ENCODE measurements at regions not wholly inside any gene's neighbourhood (a gene's known extent, or its start where the extent isn't known, plus 50 kb on each side); places are given as distances from the start of the nearest gene placed in this dataset.
"Not testable (repeated sequence)": the region's sequence is repeated elsewhere in the genome, so short reads cannot be mapped to it uniquely, and the experiment has no call there.

- CTCF ChIA-PET, result no interaction called here
- H3K27me3 Mint-ChIP-seq, result peaks cover 3% of the 10 kb centered on the region
- H3K36me3 Mint-ChIP-seq (ENCODE audit: low read depth), result no peaks in the 10 kb centered on the region
- no peak overlapping the region for H3K27ac Mint-ChIP-seq
- no peak overlapping the region for H3K4me3 Mint-ChIP-seq
- H3K4me1 Mint-ChIP-seq, result no peaks in the 10 kb centered on the region
- no peaks in the 10 kb centered on the region for H3K9me3 Mint-ChIP-seq
- no peak for DNase-seq
- POLR2A ChIA-PET, result no interaction called here
These were observed 481.8 kb downstream of the BRD1 start for GRCh38 chr22:49345896-49346295.

GRCh38 chr22:49344656-49345055 lies 483.0 kb downstream of the BRD1 start:
- ChIA-PET POLR2A (no interaction called here), CTCF (no interaction called here)
- H3K4me3 Mint-ChIP-seq, result no peak overlapping the region
- no peak for DNase-seq
- H3K4me1 Mint-ChIP-seq, result no peaks in the 10 kb centered on the region
- H3K36me3 Mint-ChIP-seq (ENCODE audit: low read depth), result no peaks in the 10 kb centered on the region
- H3K9me3 Mint-ChIP-seq, result no peaks in the 10 kb centered on the region
- no peak overlapping the region for H3K27ac Mint-ChIP-seq
- peaks cover 3% of the 10 kb centered on the region for H3K27me3 Mint-ChIP-seq

GRCh38 chr22:49344161-49344560 lies 483.5 kb downstream of the BRD1 start:
- Mint-ChIP-seq H3K4me3 (no peak overlapping the region), H3K4me1 (no peaks in the 10 kb centered on the region), H3K27ac (no peak overlapping the region), H3K36me3 (ENCODE audit: low read depth) (no peaks in the 10 kb centered on the region), H3K27me3 (peaks cover 5% of the 10 kb centered on the region), H3K9me3 (no peaks in the 10 kb centered on the region)
- POLR2A ChIA-PET, result no interaction called here
- DNase-seq, result no peak
- CTCF ChIA-PET, result no interaction called here

- Mint-ChIP-seq H3K27me3 (peaks cover 5% of the 10 kb centered on the region), H3K36me3 (ENCODE audit: low read depth) (no peaks in the 10 kb centered on the region), H3K9me3 (no peaks in the 10 kb centered on the region), H3K27ac (no peak overlapping the region), H3K4me1 (no peaks in the 10 kb centered on the region), H3K4me3 (no peak overlapping the region)
- ChIA-PET POLR2A (no interaction called here), CTCF (no interaction called here)
- DNase-seq, result no peak
These were observed 487.3 kb downstream of the BRD1 start for GRCh38 chr22:49340406-49340805.

- H3K4me3 Mint-ChIP-seq, result not testable (repeated sequence)
These were observed 491.2 kb downstream of the BRD1 start for GRCh38 chr22:49336483-49336882.

GRCh38 chr22:49334976-49335375 lies 492.7 kb downstream of the BRD1 start:
- DNase-seq, result no peak
- Mint-ChIP-seq H3K9me3 (no peaks in the 10 kb centered on the region), H3K4me1 (no peaks in the 10 kb centered on the region), H3K27me3 (peaks cover 3% of the 10 kb centered on the region), H3K36me3 (ENCODE audit: low read depth) (no peaks in the 10 kb centered on the region), H3K27ac (no peak overlapping the region), H3K4me3 (no peak overlapping the region)
- POLR2A ChIA-PET, result no interaction called here
- CTCF ChIA-PET, result no interaction called here

More at GRCh38 chr22:49336483-49336882, 491.2 kb downstream of the BRD1 start:
- H3K4me1 Mint-ChIP-seq; H3K9me3 Mint-ChIP-seq; H3K36me3 Mint-ChIP-seq (ENCODE audit: low read depth); POLR2A ChIA-PET; DNase-seq; CTCF ChIA-PET; H3K27me3 Mint-ChIP-seq; H3K27ac Mint-ChIP-seq: not testable (repeated sequence)

- ChIA-PET CTCF (interaction anchor here (0.7 kb wide), 1 partner anchor 166 kb away, joined by 3 read pairs; no protein-coding TSS in a partner anchor), POLR2A (no interaction called here)
- Mint-ChIP-seq H3K27me3 (peaks cover under 1% of the 10 kb centered on the region), H3K4me1 (no peaks in the 10 kb centered on the region), H3K36me3 (ENCODE audit: low read depth) (no peaks in the 10 kb centered on the region), H3K9me3 (no peaks in the 10 kb centered on the region), H3K4me3 (no peak overlapping the region), H3K27ac (no peak overlapping the region)
- no peak for DNase-seq
These were observed 493.3 kb downstream of the BRD1 start for GRCh38 chr22:49334449-49334789.

- CTCF ChIA-PET, result no interaction called here
- Mint-ChIP-seq H3K36me3 (ENCODE audit: low read depth) (no peaks in the 10 kb centered on the region), H3K4me3 (no peak overlapping the region), H3K27ac (no peak overlapping the region), H3K4me1 (no peaks in the 10 kb centered on the region), H3K9me3 (no peaks in the 10 kb centered on the region), H3K27me3 (no peaks in the 10 kb centered on the region)
- POLR2A ChIA-PET, result interaction anchor here (0.6 kb wide), 1 partner anchor 1335 kb away, joined by 3 read pairs; no protein-coding TSS in a partner anchor
- DNase-seq, result no peak
These were observed 494.5 kb downstream of the BRD1 start for GRCh38 chr22:49333206-49333605.

- no peaks in the 10 kb centered on the region for H3K27me3 Mint-ChIP-seq
These were observed 495.0 kb downstream of the BRD1 start for GRCh38 chr22:49332691-49333090.

GRCh38 chr22:49331878-49332277 lies 495.8 kb downstream of the BRD1 start:
- Mint-ChIP-seq H3K4me3 (no peak overlapping the region), H3K4me1 (no peaks in the 10 kb centered on the region), H3K27me3 (no peaks in the 10 kb centered on the region)

More at GRCh38 chr22:49332691-49333090, 495.0 kb downstream of the BRD1 start:
- H3K4me3 Mint-ChIP-seq, result no peak overlapping the region
- H3K4me1 Mint-ChIP-seq, result no peaks in the 10 kb centered on the region
- CTCF ChIA-PET, result no interaction called here
- H3K27ac Mint-ChIP-seq, result no peak overlapping the region
- DNase-seq, result no peak
- POLR2A ChIA-PET, result no interaction called here
- no peaks in the 10 kb centered on the region for H3K9me3 Mint-ChIP-seq
- H3K36me3 Mint-ChIP-seq (ENCODE audit: low read depth), result no peaks in the 10 kb centered on the region

GRCh38 chr22:49331223-49331815 lies 496.4 kb downstream of the BRD1 start:
- no peaks in the 10 kb centered on the region for H3K9me3 Mint-ChIP-seq
- no peak for DNase-seq
- H3K27me3 Mint-ChIP-seq, result no peaks in the 10 kb centered on the region
- H3K4me3 Mint-ChIP-seq, result no peak overlapping the region
- H3K4me1 Mint-ChIP-seq, result no peaks in the 10 kb centered on the region
- no peaks in the 10 kb centered on the region for H3K36me3 Mint-ChIP-seq (ENCODE audit: low read depth)
- H3K27ac Mint-ChIP-seq, result no peak overlapping the region
- ChIA-PET CTCF (no interaction called here), POLR2A (no interaction called here)

More at GRCh38 chr22:49331878-49332277, 495.8 kb downstream of the BRD1 start:
- POLR2A ChIA-PET, result no interaction called here
- CTCF ChIA-PET, result no interaction called here
- no peak for DNase-seq
- no peaks in the 10 kb centered on the region for H3K36me3 Mint-ChIP-seq (ENCODE audit: low read depth)
- no peaks in the 10 kb centered on the region for H3K9me3 Mint-ChIP-seq
- no peak overlapping the region for H3K27ac Mint-ChIP-seq

- no peak overlapping the region for H3K27ac Mint-ChIP-seq
- POLR2A ChIA-PET, result no interaction called here
- CTCF ChIA-PET, result no interaction called here
These were observed 497.1 kb downstream of the BRD1 start for GRCh38 chr22:49330421-49331222.

GRCh38 chr22:49329636-49330035 lies 498.0 kb downstream of the BRD1 start:
- Mint-ChIP-seq H3K9me3 (no peaks in the 10 kb centered on the region), H3K27ac (no peak overlapping the region), H3K4me3 (no peak overlapping the region), H3K27me3 (no peaks in the 10 kb centered on the region), H3K36me3 (ENCODE audit: low read depth) (no peaks in the 10 kb centered on the region), H3K4me1 (no peaks in the 10 kb centered on the region)
- DNase-seq, result no peak
- ChIA-PET POLR2A (no interaction called here), CTCF (no interaction called here)

More at GRCh38 chr22:49330421-49331222, 497.1 kb downstream of the BRD1 start:
- no peaks in the 10 kb centered on the region for H3K36me3 Mint-ChIP-seq (ENCODE audit: low read depth)
- H3K27me3 Mint-ChIP-seq, result no peaks in the 10 kb centered on the region
- no peaks in the 10 kb centered on the region for H3K4me1 Mint-ChIP-seq
- DNase-seq, result no peak
- H3K9me3 Mint-ChIP-seq, result no peaks in the 10 kb centered on the region
- H3K4me3 Mint-ChIP-seq, result no peak overlapping the region

All from activated CD4-positive, alpha-beta T cell treated with anti-CD3 and anti-CD28 coated beads, Interleukin-2, amount 10 ng/mL, durations not matched to agents 7 days and 5 days (primary cell).